ENCODE measurements at regions not wholly inside any gene's neighbourhood (a gene's known extent, or its start where the extent isn't known, plus 50 kb on each side); places are given as distances from the start of the nearest gene placed in this dataset.

DNA sequence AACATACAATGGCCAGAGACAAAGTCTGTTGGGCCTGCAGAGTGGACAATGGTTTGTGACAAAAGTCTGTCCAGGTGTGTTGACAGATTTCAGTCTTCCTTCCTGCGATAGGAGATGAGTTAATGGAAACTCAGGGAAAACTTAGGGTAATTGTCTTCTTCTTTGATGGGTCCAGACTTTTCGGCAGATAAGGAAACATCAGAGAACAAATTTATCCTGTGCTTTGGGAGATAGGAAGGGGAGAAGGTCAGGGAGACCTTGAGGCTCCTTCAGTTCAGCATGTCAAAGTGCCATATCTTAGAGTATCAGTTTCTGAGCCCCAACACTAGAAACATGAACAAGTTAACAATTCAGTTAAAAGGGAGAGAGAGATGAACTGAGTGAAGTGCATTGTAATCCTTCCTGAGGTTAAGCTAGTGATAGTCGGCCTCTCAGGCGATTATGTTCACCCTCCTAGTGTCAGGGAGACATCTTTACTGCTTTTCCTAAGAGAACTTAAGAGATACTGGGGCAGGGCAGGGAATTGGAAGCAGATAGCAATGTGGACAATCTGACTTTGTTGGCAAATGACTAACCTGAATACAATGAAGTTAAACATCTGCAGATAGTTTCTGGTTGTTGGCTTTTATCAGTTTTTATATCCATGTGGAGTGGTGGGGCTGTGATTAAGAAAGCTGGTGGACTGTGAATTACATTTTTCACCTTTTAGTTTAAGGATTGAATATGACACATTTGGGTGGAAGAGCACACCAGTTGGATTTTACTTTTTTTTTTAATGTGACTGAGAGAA, 248.8 kb upstream of the FN1 start:
- peak; percentile 42 for DNase-seq (ENCODE audit: extremely low read depth, low read depth)
- no peak for TF ChIP-seq CTCF (IDR thresholded peaks at IDR 0.05; ENCODE audit: low read depth, low read length, missing control alignments)
- no peak overlapping the region for H3K4me3 ChIP-seq (replicated peaks; ENCODE audit: low read depth, low read length)

GRCh38 chr2:215683295-215683694, 247.4 kb upstream of the FN1 start:
- no peak for TF ChIP-seq CTCF (IDR thresholded peaks at IDR 0.05; ENCODE audit: low read depth, low read length, missing control alignments)
- DNase-seq (ENCODE audit: extremely low read depth, low read depth): no peak
- no peak overlapping the region for H3K4me3 ChIP-seq (replicated peaks; ENCODE audit: low read depth, low read length)

- H3K4me3 ChIP-seq (replicated peaks; ENCODE audit: low read depth, low read length): no peak overlapping the region
- TF ChIP-seq CTCF (IDR thresholded peaks at IDR 0.05; ENCODE audit: low read depth, low read length, missing control alignments): no peak
- no peak for DNase-seq (ENCODE audit: extremely low read depth, low read depth)
Observed at GRCh38 chr2:215681799-215682596, 246.1 kb upstream of the FN1 start.

DNA sequence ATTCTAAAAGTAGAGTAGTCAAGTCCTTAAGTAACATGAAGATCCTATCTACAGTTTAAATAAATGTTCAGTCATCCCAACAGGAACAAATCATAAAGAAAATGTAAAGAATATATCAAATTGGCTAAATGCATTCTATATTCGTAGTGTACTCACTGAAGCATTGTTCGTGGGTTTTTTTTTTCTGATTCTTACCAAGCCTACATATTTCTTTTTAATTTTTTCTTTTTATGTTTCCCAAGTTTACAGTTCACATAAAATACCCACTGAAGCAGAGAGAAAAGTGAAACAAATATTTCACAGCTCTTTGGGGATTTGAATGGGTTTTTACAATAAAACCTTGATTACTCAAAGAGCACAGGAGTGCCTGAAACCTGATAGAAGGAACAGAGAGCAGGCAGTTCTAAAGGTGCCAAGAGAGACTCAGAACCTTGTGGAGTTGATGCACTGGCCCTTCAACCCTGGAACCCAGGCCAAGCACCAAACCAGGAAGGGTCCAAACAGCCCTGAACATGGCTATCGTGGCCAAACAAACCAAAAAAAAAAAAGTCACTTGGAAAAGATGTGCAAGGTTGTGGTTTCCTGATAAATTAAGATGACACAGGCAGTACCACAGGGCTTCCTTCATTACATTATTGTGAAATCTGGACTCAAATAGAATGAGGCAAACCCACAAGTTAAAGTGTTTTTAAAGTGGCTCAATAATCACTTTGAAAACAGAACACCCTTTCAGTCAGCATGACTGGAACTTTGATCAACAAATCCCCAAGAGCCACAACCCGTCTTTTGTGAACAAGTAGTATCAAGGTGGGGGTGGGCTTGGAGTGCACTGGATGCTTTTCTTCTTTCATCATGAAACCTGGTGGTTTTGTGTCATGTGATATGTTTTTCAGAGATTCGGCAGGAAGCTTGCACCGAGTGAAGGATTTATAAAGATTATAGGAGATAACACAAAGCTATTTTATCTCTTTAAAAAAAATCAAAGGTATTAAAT, 245.0 kb upstream of the FN1 start:
- TF ChIP-seq CTCF (IDR thresholded peaks at IDR 0.05; ENCODE audit: low read depth, low read length, missing control alignments): no peak
- H3K4me3 ChIP-seq (replicated peaks; ENCODE audit: low read depth, low read length): no peak overlapping the region
- DNase-seq (ENCODE audit: extremely low read depth, low read depth): no peak

DNA sequence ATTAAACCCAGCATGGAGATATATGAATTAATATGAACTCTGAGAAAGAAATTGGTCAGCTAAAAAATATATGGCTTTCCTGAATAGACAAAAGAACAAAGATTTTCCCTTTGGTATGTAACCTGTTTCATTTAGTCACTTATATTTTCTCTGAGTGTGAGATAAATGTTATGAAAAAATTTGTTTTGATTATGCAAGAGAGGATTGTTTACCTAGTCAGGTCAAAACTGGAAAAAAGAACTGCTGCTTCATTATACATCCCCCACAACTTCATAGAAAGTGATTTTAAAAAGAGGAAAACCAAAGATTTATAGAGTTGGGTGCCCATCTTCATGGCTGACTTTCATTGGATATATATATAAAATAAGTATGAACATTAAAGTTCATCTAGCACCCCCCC, 242.2 kb upstream of the FN1 start:
- TF ChIP-seq CTCF (IDR thresholded peaks at IDR 0.05; ENCODE audit: low read depth, low read length, missing control alignments): no peak
- DNase-seq (ENCODE audit: extremely low read depth, low read depth): no peak
- no peak overlapping the region for H3K4me3 ChIP-seq (replicated peaks; ENCODE audit: low read depth, low read length)

GRCh38 chr2:215677481-215677880, 241.6 kb upstream of the FN1 start:
- no peak for DNase-seq (ENCODE audit: extremely low read depth, low read depth)
- no peak overlapping the region for H3K4me3 ChIP-seq (replicated peaks; ENCODE audit: low read depth, low read length)
- no peak for TF ChIP-seq CTCF (IDR thresholded peaks at IDR 0.05; ENCODE audit: low read depth, low read length, missing control alignments)
